ENCODE measurements at regions not wholly inside any gene's neighbourhood (a gene's known extent, or its start where the extent isn't known, plus 50 kb on each side); places are given as distances from the start of the nearest gene placed in this dataset.

GRCh38 chr1:103469801-103470200 is 55.7 kb upstream of the RNPC3 start:
- H3K27ac ChIP-seq: no peak overlapping the region
- TF ChIP-seq CTCF (conservative IDR thresholded peaks at IDR 0.05) (no peak), ZFX (IDR thresholded peaks at IDR 0.05) (no peak)

GRCh38 chr1:103467100-103467499 is 58.4 kb upstream of the RNPC3 start:
- TF ChIP-seq CTCF (conservative IDR thresholded peaks at IDR 0.05) (no peak), ZFX (IDR thresholded peaks at IDR 0.05) (no peak)
- no peak overlapping the region for H3K27ac ChIP-seq

GRCh38 chr1:103461161-103462105 is 64.1 kb upstream of the RNPC3 start:
- TF ChIP-seq CTCF (conservative IDR thresholded peaks at IDR 0.05) (peak; percentile 80), ZFX (IDR thresholded peaks at IDR 0.05) (no peak)
- no peak overlapping the region for H3K27ac ChIP-seq

GRCh38 chr1:103460511-103460910 is 65.0 kb upstream of the RNPC3 start:
- TF ChIP-seq CTCF (conservative IDR thresholded peaks at IDR 0.05) (no peak), ZFX (IDR thresholded peaks at IDR 0.05) (no peak)
- no peak overlapping the region for H3K27ac ChIP-seq

- H3K27ac ChIP-seq: no peak overlapping the region
- TF ChIP-seq ZFX (IDR thresholded peaks at IDR 0.05) (no peak), CTCF (conservative IDR thresholded peaks at IDR 0.05) (no peak)
Observed at GRCh38 chr1:103459346-103459745, 66.2 kb upstream of the RNPC3 start.

GRCh38 chr1:103457886-103458455 is 67.5 kb upstream of the RNPC3 start:
- TF ChIP-seq ZFX (IDR thresholded peaks at IDR 0.05): no peak
- no peak overlapping the region for H3K27ac ChIP-seq

- no peak for TF ChIP-seq ZFX (IDR thresholded peaks at IDR 0.05)
- no peak for TF ChIP-seq CTCF (conservative IDR thresholded peaks at IDR 0.05)
- H3K27ac ChIP-seq: no peak overlapping the region
Observed at GRCh38 chr1:103448560-103448959, 76.9 kb upstream of the RNPC3 start.

Measured in C4-2B (cell line).